PC-3 (cell line): ENCODE measurements at regions not wholly inside any gene's neighbourhood (a gene's known extent, or its start where the extent isn't known, plus 50 kb on each side); places are given as distances from the start of the nearest gene placed in this dataset.
"Not testable (repeated sequence)": the region's sequence is repeated elsewhere in the genome, so short reads cannot be mapped to it uniquely, and the experiment has no call there.

Experiments
- EZH2 ChIP-seq: fragments of 300-600 bp; sonication (generic); IDR thresholded peaks from one replicate; pipeline ENCODE4 v1.6.1; 2017; ENCODE audit warnings: antibody characterized with exemption, mild to moderate bottlenecking, low read length; ENCODE audit not compliant: unreplicated experiment
- EZH2phosphoT487 ChIP-seq: fragments of 300-600 bp; sonication (generic); IDR thresholded peaks from 2 replicates; pipeline ENCODE4 v1.6.1; 2018; ENCODE audit warnings: mild to moderate bottlenecking, antibody characterized with exemption, low read length, borderline replicate concordance
- TF ChIP-seq, protein P1 (sequence below): fragments of 300-600 bp; sonication (generic); conservative IDR thresholded peaks from 2 replicates; pipeline ENCODE4 v1.5.1; 2017; ENCODE audit warnings: antibody characterized with exemption, low read depth, mild to moderate bottlenecking, low read length

DNA sequence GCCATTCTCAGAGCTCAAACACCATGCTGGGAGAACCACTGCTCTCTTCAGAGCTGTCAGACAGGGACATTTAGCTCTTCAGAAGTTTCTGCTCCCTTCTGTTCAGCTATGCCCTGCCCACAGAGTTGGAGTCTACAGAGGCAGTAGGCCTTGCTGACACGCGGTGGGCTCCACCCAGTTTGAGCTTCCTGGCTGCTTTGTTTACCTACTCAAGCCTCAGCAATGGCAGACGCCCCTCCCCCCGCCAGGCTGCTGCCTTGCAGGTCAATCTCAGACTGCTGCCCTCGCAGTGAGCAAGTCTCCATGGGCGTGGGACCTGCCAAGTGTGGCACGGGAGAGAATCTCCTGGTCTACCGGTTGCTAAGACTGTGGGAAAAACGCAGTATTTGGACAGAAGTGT, 93.8 kb upstream of the ZC3H12A start:
- TF ChIP-seq EZH2, EZH2phosphoT487: not testable (repeated sequence)
- TF ChIP-seq, protein P1, sequence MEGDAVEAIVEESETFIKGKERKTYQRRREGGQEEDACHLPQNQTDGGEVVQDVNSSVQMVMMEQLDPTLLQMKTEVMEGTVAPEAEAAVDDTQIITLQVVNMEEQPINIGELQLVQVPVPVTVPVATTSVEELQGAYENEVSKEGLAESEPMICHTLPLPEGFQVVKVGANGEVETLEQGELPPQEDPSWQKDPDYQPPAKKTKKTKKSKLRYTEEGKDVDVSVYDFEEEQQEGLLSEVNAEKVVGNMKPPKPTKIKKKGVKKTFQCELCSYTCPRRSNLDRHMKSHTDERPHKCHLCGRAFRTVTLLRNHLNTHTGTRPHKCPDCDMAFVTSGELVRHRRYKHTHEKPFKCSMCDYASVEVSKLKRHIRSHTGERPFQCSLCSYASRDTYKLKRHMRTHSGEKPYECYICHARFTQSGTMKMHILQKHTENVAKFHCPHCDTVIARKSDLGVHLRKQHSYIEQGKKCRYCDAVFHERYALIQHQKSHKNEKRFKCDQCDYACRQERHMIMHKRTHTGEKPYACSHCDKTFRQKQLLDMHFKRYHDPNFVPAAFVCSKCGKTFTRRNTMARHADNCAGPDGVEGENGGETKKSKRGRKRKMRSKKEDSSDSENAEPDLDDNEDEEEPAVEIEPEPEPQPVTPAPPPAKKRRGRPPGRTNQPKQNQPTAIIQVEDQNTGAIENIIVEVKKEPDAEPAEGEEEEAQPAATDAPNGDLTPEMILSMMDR = not testable (repeated sequence)
